ENCODE measurements at regions not wholly inside any gene's neighbourhood (a gene's known extent, or its start where the extent isn't known, plus 50 kb on each side); places are given as distances from the start of the nearest gene placed in this dataset.

DNA sequence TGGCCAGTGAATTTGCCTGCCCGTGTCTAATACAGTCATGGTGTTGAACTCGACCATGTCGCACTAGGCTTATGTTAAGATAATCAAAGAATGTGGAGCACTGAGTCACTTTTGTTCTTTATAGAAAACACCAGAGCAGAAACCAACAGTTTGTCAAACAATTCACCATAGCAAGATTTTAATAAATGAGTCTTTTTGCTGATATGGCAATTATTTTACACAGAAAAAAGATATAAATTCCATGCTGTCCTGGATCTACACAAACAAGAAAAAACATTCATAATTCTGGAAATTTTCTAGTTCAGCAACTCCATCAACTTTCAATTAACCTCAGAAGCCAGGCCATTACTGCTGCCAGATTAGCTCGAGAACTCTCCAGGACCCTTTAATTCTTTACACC lies 208.9 kb downstream of the ZNF608 start:
- no peak for TF ChIP-seq ZNF165 (CRISPR knock-in tag; IDR thresholded peaks at IDR 0.05; ENCODE audit: borderline replicate concordance)
- TF ChIP-seq RBM34 (IDR thresholded peaks at IDR 0.05; ENCODE audit: borderline replicate concordance, insufficient read depth, low read length) = no peak
- no peak for TF ChIP-seq NFYB (IDR thresholded peaks at IDR 0.05; ENCODE audit: extremely low read depth, insufficient read length)
- no peak for TF ChIP-seq PCBP1 (IDR thresholded peaks at IDR 0.05; ENCODE audit: low read depth, low read length, poor library complexity, severe bottlenecking)

Data from K562 (cell line).